HG02588 (cell line): ENCODE measurements at regions not wholly inside any gene's neighbourhood (a gene's known extent, or its start where the extent isn't known, plus 50 kb on each side); places are given as distances from the start of the nearest gene placed in this dataset.
A peak's percentile ranks its signal among the peaks of the same experiment; 100 is the strongest.

ENCODE experiments used
- ATAC-seq: cut with Tn5 transposase; IDR thresholded peaks from one replicate; pipeline ENCODE4 v1.9.1; 2021; ENCODE audit warnings: mild to moderate bottlenecking, moderate library complexity; ENCODE audit not compliant: unreplicated experiment

GRCh38 chrX:82070948-82071347 lies 869.0 kb downstream of the SH3BGRL start:
- no peak for ATAC-seq

DNA sequence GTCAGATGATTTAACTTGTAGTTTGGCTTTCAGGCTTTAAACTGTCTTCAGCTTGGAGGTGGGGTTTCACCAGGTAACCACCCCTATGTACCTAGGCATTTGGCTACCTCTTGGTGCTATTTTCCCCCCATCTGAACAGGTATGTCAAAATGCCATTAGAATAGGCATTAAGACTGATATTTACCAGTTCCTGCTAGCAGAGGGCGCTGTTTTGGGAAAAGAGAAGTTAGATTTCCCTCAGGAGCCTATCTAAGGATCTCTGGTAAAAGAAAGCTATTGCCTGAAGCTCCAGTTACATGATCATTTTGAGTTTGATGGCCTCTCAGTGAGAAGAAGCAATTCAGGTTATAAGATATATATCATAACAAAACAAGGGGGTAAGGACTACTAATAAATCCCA lies 879.1 kb downstream of the SH3BGRL start:
- no peak for ATAC-seq

- no peak for ATAC-seq
Observed at GRCh38 chrX:82087699-82088098, 885.8 kb downstream of the SH3BGRL start.

GRCh38 chrX:82092307-82092706 lies 890.4 kb downstream of the SH3BGRL start:
- ATAC-seq: no peak

DNA sequence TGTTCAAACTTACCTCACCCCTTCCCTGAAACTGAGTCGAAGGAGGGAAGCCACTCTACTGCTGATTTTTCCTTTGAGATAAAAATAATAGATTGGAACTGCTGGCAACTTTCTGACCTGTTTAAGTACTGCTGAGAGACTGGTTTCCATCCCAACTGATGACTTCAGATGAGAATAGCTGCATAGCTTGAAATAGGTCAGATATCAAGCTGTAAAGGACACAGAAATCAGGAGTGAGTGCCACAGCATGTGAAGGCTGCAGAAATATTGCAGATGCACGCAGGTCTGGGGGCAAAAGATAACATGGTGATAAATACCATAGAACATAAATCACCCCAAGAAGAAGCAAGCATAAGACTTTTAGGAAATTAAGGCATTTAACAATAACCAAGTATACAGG lies 923.2 kb downstream of the SH3BGRL start:
- no peak for ATAC-seq

DNA sequence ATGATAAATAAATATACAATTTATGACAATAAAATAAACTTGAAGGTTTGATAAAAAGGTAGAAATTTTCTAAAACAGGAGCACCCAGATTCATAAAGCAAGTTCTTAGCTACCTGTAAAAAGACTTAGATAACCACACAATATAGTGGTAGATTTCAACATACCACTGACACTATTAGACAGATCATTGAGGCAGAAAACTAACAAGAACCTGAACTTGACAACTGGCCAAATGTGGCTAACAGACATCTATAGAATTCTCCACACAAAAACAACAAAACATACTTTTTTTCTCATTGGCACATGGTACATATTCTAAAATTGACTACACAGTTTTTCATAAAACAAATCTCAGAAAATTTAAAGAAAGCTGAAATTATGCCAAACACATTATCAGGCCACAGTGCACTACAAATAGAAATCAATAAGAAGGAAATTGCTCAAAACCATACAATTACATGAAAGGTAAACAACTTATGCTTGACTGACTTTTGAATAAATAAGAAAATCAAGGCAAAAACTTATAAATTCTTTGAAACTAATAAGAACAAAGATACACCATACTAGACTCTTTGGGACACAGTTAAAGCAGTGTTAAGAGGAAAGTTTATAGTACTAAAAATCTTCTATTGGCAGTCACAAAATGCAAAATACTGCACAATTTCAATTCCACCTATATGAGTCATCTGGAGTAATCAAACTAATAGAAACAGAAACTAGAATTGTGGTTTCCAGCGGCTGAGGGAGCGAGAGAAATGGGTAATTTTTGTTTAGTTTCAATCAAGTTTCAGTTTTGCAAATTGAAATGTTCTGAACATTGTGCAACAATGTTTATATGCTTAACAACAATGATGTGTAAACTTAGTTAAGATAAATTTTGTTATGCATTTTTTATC lies 925.6 kb downstream of the SH3BGRL start:
- no peak for ATAC-seq

DNA sequence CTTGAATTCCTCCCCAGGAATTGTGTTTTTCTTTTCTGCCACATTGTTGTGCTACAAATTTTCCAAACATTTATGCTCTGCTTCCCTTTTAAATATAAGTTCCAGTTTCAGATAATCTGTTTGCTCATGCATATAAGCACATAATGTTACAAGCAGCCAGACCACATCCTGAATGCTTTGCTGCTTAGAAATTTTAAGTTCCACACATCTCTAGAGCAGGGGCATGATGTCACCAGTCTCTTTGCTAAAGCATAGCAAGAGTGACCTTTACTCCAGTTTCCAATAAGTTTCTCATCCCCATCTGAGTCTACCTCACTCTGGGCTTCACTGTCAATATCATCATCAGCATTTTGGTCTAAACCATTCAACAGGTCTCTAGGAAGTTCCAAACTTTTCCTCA lies 932.5 kb downstream of the SH3BGRL start:
- ATAC-seq: no peak

DNA sequence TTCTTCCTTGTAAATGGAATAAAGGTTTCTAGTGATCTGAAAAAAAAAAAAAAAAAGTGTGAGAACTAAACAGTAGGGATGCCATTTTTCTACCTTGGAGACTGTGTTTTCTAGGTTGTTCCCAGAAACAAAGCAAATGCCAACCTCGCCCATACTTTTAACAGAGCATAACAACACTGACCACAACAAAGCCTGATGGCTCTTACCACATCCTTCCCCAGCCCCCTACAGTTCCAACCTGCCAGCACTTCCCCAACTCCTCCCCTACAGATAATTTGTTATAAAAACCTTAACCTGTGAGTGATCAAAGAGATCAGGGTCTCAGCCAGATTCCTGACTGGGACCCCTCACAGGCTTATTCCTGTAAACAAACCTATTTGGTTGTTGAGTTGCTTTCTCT lies 940.0 kb downstream of the SH3BGRL start:
- no peak for ATAC-seq

GRCh38 chrX:82161195-82161594 lies 959.3 kb downstream of the SH3BGRL start:
- no peak for ATAC-seq

- no peak for ATAC-seq
Observed at GRCh38 chrX:82163701-82164100, 961.8 kb downstream of the SH3BGRL start.

- ATAC-seq: no peak
Observed at GRCh38 chrX:82196866-82197265, 995.0 kb downstream of the SH3BGRL start.

DNA sequence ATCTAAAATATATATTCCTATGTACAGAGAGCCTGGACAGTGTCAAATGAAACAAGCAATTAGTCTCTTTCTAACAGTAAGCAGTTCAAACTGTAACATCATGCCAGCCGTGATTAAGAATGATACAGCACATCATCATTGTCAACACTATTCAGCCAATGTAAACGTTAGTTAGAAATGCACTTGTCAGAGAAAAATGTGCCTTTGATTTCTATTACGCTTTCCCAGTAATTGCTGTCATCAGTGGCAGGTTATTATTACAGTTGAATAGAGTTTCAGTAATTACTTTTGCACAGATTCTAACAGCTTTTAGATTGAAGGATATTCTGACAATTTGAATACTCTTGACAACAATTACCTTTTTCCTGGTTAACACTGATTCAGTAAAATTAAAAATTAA lies 1007.1 kb downstream of the SH3BGRL start:
- no peak for ATAC-seq

- peak; percentile 54 for ATAC-seq
Observed at GRCh38 chrX:82218361-82218760, 1016.5 kb downstream of the SH3BGRL start.

DNA sequence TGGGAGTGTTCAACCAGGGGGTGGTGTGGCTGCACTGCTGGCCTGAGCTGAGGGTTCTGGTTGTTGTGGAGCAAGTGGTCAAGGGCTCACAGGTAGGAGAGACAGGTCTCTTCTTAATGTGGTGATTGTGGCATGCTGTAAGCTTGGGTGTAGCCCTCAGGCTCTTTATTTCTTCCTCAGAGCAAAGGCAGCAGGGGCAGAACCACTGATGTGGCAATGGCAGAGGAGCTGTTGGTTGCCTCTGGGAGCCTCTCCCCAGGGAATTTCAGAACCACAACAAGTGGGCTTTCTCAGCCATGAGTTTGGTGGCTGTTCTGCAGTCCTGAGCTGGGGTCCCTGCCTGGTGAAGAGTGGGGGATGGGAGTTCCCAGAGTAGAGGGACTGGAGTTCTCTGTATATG lies 1017.2 kb downstream of the SH3BGRL start:
- no peak for ATAC-seq

- ATAC-seq: no peak
Observed at GRCh38 chrX:82224961-82225360, 1023.1 kb downstream of the SH3BGRL start.

- ATAC-seq: no peak
Observed at GRCh38 chrX:82230013-82230412, 1028.1 kb downstream of the SH3BGRL start.

- ATAC-seq: no peak
Observed at GRCh38 chrX:82232679-82233078, 1030.8 kb downstream of the SH3BGRL start.

DNA sequence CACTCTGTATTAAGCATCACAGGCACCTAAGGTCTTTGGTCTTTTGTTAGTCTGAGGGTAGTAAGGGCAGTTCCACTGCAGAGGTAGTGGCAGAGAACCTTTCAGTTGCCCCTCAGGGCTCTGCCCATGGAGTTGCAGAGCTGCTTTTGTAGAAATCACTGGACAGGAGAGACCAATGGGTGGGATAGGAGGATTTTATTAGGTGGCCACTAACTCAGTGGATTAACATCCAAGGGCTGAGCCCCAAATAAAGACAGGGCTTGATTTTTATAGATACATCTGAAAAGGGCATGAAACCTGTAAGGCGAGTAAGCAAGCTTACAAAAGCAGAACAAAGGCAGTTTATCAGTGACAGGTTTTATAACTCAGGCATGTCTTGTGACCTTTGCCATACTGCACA lies 1035.4 kb downstream of the SH3BGRL start:
- no peak for ATAC-seq
